H1 (cell line): ENCODE measurements at regions not wholly inside any gene's neighbourhood (a gene's known extent, or its start where the extent isn't known, plus 50 kb on each side); places are given as distances from the start of the nearest gene placed in this dataset.

Experiments
- CTCF ChIP-seq, 3 experiments: IDR thresholded peaks; 1 replicate in 2 of 3; 2 replicates in 1 of 3; pipeline versions ENCODE4 v1.5.1 to v1.6.1; 2011; ENCODE audit warnings: low read length in 3 of 3, mild to moderate bottlenecking in 3 of 3, inconsistent platforms in 2 of 3, low read depth in 1 of 3, moderate library complexity in 1 of 3; ENCODE audit not compliant: insufficient read depth in 1 of 3; ENCODE audit errors: control extremely low read depth in 1 of 3
- EGR1 ChIP-seq: IDR thresholded peaks from 2 replicates; pipeline ENCODE4 v1.6.1; 2011; ENCODE audit warnings: low read depth, low read length, borderline replicate concordance
- KDM1A ChIP-seq: fragments of 200-600, 300-600 bp; sonication (generic); IDR thresholded peaks from 2 replicates; pipeline ENCODE4 v1.7.1; 2016; ENCODE audit warnings: mild to moderate bottlenecking, low read length, borderline replicate concordance
- POLR2AphosphoS5 ChIP-seq: IDR thresholded peaks from 2 replicates; pipeline ENCODE4 v1.6.1; 2011; ENCODE audit warnings: low read depth, low read length
- SP1 ChIP-seq: IDR thresholded peaks from 2 replicates; pipeline ENCODE4 v1.6.1; 2011; ENCODE audit warnings: low read depth, low read length
- SP4 ChIP-seq: IDR thresholded peaks from 2 replicates; pipeline ENCODE4 v1.6.1; 2012; ENCODE audit warnings: low read length, inconsistent platforms
- TAF1 ChIP-seq: IDR thresholded peaks from 2 replicates; pipeline ENCODE4 v1.6.1; 2011; ENCODE audit warnings: mild to moderate bottlenecking, low read depth, low read length

GRCh38 chr22:48658246-48658645, 1169.4 kb downstream of the BRD1 start:
- no peak for TF ChIP-seq POLR2AphosphoS5
- no peak for TF ChIP-seq TAF1
- no peak for TF ChIP-seq SP1
- TF ChIP-seq EGR1 = no peak
- TF ChIP-seq CTCF (IDR thresholded peaks at IDR 0.05; ENCODE audit: control extremely low read depth in 1 of 3, insufficient read depth in 1 of 3, low read depth in 1 of 3, low read length in 3 of 3) = no peak
- no peak for TF ChIP-seq SP4
- TF ChIP-seq KDM1A = no peak
